Fibroblast of skin of left quadriceps (primary cell): ENCODE measurements at regions not wholly inside any gene's neighbourhood (a gene's known extent, or its start where the extent isn't known, plus 50 kb on each side); places are given as distances from the start of the nearest gene placed in this dataset.

Experiments
- DNase-seq, 2 experiments: peaks; one replicate each; pipeline ENCODE4 v3.0.0-alpha.2; 2013; ENCODE audit warnings: low read depth in 2 of 2

DNA sequence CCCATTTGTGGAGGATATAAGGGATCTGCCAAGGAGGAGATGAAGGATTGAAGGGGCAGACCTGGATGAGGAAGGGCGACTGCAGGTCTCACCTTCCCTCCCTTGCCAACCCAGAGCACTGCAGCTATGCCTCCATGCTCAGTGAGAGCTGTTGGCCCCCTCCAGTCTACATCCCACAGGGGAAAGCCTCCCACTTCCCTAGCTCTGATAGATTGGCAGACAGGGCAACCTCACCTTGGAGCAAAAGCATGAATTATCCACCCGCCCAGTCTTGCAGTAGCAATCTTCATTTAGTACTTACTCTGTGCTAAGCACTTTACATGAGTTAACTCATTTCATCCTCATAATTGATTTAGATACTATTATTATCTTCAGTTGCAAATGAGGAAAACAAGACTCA, 70.4 kb upstream of the SMNDC1 start:
- no peak for DNase-seq

DNA sequence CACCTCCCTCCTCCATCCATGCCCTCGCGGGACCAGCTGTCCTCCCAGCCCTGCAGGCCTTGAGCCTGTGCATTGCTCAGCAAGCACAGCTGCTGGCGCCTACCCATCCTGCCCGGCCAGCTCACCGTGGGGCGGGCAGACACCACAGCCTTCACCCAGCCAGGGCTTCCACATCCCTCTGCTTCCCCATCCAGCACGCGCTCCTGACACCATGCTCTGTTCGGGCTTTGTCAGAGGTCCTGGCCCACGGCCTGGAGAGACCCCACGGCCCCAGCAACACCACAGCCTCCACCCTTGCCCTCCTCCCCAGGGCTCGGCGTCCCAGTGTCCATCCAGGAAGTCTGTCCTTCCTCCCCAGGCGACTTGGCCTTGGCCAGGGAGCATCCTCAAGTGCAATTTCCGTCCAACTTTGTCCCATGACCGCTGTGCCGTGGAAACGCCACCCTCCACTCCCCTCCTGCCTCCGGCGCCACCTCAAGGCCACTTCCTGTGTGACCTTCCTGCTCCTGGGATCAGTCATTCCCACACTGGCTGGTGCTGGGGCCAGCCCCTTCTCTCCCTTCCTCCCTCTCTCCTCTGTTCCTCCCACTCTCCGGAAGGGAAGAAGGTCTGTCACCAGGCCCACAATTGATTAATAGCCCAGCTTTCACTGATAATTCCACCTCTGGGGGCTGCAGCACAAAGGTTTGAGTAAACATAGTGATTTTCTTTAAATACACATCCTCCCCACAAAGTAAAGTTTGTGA, 71.5 kb upstream of the SMNDC1 start:
- DNase-seq = no peak

DNA sequence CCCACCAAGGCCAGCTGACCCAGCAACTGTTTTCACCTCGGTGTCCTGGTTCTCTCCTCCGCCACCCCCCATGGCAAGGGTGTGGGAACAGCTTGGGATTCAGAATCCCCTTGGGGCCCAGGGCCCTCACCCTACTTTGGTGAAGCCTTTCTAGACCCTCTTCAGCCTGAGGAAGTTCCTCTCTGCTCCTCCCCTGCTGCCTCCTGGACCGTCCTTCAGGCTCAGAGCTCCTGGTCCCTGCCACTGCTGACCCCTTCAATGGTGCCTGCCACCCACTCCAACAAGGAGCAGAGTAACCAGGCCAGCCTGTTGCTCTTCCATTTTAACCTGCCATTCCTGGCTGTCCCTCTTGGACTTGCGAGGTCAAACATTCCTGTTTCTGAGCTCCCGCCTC, 72.0 kb upstream of the SMNDC1 start:
- no peak for DNase-seq

GRCh38 chr10:110378006-110378405, 73.3 kb upstream of the SMNDC1 start:
- DNase-seq = no peak

DNA sequence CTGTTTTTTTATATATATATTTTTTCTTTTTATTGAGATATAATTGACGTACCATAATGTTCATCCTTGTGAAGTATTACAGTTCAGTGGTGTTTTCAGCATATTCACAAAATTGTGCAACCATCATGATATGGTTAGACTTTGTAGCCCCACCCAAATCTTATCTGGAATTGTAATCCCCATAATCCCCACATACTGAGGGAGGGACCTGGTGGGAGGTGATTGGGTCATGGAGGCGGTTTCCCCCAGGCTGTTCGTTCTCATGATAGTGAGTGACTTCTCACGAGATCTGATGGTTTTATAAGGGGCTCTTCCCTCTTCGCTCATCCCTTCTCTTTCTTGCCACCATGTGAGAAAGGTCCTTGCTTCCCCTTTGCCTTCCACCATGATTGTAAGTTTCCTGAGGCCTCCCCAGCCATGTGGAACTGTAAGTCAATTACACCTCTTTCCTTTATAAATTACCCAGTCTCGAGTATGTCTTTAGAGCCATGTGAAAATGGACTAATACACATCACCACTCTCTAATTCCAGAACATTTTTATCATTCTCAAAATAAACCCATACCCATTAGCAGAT, 73.9 kb upstream of the SMNDC1 start:
- DNase-seq = no peak

- DNase-seq = no peak
These were observed 75.1 kb upstream of the SMNDC1 start for GRCh38 chr10:110379831-110380230.

DNA sequence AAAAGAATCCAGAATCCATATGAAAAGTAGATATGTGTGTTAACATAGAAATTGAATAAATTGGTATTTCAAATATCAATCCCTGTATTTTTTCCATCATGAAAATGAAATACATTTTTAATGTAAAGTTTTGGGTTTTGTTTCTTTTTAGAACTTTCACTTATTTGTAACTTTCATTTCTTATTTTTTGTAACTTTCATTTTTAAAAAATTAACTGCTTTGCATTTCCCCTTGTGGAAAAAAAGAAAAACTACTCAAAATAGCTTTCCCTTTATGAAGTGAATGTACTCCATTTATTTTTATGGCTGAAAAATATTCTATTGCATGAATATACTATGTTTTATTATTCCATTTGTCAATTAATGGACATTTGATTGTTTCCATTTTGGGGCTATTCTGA, 75.6 kb upstream of the SMNDC1 start:
- DNase-seq = no peak

DNA sequence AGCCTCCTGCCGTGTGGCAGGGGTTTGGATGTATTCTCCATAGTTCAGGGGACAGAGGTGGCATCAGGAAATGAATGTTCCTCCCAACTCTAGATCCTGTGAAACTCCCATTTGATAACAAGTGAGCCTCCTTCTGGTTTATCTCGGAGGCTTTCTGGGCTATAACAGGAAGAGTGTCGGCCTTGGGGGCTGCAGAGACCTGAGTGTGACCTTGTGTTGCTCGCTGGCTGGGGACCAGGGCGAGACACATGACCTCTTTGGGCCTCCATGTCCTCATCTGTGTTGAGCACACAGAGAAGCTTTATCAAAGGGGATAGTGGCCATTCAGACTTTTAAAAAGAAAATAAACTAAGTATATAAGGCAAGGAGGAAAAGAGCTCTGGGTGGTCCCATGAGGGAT, 78.0 kb upstream of the SMNDC1 start:
- DNase-seq = no peak

DNA sequence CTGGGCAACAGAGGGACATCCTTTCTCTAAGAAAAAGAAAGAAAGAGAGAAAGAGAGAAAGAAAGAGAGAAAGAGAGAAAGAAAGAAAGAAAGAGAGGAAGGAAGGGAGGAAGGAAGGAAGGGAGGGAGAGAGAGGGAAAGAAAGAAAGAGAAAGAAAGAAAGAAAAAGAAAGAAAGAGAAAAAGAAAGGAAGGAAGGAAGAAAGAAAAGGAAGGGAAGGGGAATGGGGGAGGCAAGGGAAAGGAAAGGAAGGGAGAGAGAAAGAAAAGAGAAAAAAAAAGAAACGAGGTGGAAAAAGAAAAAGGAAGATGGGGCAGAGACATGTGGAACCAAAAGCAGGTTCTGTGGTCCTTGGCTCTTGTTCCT, 82.9 kb upstream of the SMNDC1 start:
- DNase-seq = no peak

DNA sequence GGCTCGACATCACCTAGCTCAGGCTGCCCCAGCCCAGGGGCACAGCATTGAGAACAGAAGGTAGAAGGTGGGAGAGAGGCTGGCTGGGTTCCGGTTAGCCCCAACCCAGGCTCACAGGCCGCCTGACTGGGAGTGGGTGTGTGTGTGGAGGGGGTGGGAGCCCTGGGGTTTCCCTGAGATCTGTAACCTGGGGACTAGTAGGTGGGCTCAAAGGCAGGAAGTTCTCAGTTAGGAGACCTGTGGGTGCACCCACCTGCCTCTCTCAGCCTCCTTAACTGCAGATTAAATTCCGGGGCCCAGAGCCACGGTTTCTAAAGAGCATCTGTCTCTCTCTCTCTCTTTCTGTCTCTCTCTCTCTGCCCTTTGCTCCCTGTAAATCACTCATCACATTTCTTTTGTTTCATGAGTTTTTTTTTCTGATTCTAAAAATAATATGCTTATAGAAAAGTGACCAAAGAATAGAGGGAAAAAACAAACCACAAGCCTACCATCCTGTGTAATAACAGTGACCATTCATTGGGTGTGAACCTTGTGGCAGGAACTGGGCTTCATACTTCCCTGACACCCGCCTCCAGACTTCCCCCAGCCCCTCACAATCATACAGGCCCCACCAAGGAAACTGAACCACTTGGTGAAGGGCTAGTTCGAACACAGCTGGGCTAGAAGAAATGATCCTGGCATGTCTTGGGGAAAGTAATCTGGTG, 83.4 kb upstream of the SMNDC1 start:
- no peak for DNase-seq

GRCh38 chr10:110388687-110389052, 84.0 kb upstream of the SMNDC1 start:
- no peak for DNase-seq

GRCh38 chr10:110389255-110389654, 84.5 kb upstream of the SMNDC1 start:
- DNase-seq = no peak

- no peak for DNase-seq
These were observed 86.8 kb upstream of the SMNDC1 start for GRCh38 chr10:110391541-110391940.

DNA sequence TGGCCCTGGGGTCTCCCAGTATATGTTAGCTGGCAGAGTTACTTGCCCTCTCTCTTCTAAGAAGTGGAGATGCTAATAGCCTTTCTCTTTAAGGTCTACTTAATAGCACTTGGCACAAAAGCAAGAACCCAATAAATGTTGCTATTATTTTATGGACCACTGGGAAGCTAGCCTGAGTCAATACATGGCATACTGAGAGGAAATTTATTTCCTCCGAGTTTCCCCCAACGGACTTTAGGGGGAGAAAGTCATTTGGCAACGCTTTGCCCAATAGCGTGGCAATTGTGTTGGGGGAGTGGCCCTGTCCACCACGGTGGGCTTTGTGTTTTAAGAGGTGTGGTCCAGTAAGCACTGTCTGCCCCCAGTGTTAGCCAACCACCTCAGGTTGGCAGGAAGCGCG, 87.4 kb upstream of the SMNDC1 start:
- no peak for DNase-seq

DNA sequence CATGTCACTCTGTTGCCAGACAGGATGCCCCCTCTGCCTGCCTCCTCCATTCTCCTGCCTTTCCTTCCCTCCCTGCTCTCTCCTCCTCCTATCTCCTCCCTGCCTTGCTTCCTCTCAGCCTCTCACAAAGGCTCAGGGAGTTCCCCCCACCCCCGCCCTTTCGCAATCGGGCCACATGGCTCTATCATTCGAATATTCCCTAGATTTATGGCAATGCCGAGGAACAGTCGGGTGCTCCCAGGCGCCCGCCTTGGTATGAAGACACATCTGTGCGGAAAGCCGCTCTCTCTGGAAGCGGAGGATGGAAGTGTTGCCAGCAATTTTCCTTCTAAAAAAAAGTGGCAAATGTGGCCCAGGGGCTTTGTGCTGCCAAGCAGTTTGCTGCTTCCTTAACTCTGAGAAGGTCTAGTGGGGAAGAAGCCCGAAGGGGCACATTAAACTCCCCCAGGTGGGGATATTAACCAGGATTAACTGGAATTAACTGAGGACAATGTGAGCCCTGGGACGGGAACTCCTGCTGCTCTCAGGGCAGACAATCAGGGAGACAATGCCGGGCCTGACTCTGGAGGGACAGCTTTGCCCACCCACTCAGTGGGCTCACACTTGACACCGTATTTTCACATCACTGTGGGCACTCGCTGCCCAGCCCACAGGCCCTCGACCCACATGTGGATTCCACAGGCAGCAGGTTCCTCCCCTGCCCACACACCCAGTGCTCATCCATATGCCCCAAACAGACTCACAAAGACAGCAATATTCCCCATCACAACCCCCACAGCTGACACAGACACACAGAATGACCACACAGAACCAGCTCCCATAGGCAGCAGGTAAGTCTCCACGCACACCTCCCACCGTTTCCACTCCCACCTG, 88.4 kb upstream of the SMNDC1 start:
- DNase-seq = peak; percentile 87

DNA sequence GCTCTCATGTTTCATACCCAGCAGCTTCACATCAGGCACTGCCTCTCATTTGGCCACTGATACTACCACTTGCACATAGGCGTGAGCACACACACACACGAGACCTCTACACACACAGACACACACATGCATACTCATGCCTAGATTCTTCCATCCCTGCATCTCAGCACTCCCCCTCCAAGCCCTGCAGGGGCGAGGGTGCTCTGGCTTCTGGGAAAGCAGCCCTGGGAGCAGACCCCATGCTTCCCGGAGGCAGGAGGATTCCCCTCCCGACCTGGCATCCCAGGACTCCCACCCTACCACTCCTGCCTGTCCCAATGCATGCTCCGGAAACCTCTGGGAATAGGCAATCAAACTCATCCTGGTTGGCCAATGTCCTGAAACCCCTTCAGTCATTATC, 89.1 kb upstream of the SMNDC1 start:
- no peak for DNase-seq

DNA sequence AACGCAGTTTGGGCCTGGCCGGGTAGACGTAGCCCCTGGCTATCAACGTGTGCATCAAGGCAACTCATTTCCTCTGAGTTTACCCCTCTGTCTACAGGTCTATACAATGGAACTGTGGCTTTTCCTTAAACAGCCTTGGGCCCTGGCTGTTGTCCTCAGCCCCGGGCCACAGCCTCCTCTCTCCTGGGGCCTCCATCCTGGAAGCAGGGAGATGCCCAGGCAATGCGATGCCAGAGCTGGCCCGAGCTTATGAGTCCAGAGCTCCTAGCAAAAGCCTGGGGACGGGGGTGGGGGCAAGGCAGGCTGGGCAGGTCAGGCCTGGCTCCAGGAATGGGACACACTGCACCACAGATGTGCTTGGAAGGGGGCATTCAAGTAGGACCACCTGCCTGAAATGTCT, 89.6 kb upstream of the SMNDC1 start:
- no peak for DNase-seq

DNA sequence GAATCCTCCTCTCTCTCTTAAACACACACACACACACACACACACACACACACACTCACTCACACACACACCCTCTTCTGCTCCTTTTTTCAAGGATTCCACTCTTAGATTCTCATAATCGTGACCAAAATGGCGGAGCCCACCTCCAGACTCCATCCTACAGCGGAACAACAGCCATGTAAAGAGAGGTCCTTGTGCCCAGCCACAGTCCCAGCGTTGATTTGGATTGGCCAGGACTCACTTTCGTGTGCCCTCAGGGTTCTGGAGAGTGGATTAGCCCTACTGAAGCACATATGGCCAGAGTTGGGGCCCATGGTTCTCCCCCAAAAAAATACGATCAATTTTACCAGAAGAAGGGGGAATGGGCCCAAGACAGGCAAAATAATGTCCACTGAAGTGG, 90.2 kb upstream of the SMNDC1 start:
- DNase-seq = no peak

GRCh38 chr10:110395350-110396283, 90.9 kb upstream of the SMNDC1 start:
- no peak for DNase-seq

- no peak for DNase-seq
These were observed 91.5 kb upstream of the SMNDC1 start for GRCh38 chr10:110396284-110396651.

- DNase-seq = no peak
These were observed 93.1 kb upstream of the SMNDC1 start for GRCh38 chr10:110397856-110398255.
